DOHH2 (cell line): ENCODE measurements at regions not wholly inside any gene's neighbourhood (a gene's known extent, or its start where the extent isn't known, plus 50 kb on each side); places are given as distances from the start of the nearest gene placed in this dataset.

ENCODE experiments used
- H3F3A ChIP-seq: fragments of 200-600 bp; sonication (generic), shearing (Covaris generic); 2 replicates; pipeline ENCODE4 v1.6.0; 2016; ENCODE audit warnings: antibody characterized with exemption, mild to moderate bottlenecking; ENCODE audit not compliant: control insufficient read depth, insufficient read depth
- H3K27ac ChIP-seq: fragments of 200-600 bp; sonication (generic); 2 replicates; pipeline ENCODE4 v1.5.1; 2014; ENCODE audit warnings: low read depth, mild to moderate bottlenecking, low read length, moderate library complexity
- H3K27me3 ChIP-seq: fragments of 200-600 bp; sonication (generic); 2 replicates; pipeline ENCODE4 v1.6.1; 2014; ENCODE audit warnings: mild to moderate bottlenecking, low read length, mixed read lengths; ENCODE audit not compliant: control insufficient read depth
- H3K36me3 ChIP-seq: fragments of 200-600 bp; sonication (generic); 2 replicates; pipeline ENCODE4 v1.6.1; 2014; ENCODE audit warnings: mild to moderate bottlenecking, low read length, moderate library complexity, mixed read lengths; ENCODE audit not compliant: control insufficient read depth
- H3K4me1 ChIP-seq: fragments of 200-600 bp; sonication (generic); 2 replicates; pipeline ENCODE4 v1.6.1; 2014; ENCODE audit warnings: mild to moderate bottlenecking, low read length, mixed read lengths; ENCODE audit not compliant: control insufficient read depth
- H3K4me2 ChIP-seq: fragments of 200-600 bp; sonication (generic); 2 replicates; pipeline ENCODE4 v1.6.0; 2014; ENCODE audit warnings: mild to moderate bottlenecking, low read length, moderate library complexity
- H3K4me3 ChIP-seq: fragments of 200-600 bp; sonication (generic); 2 replicates; pipeline ENCODE4 v1.5.1; 2014; ENCODE audit warnings: mild to moderate bottlenecking, low read length, mixed read lengths
- H3K79me2 ChIP-seq: fragments of 200-600 bp; sonication (generic); 2 replicates; pipeline ENCODE4 v1.6.1; 2014; ENCODE audit warnings: mild to moderate bottlenecking, low read length, mixed read lengths; ENCODE audit not compliant: control insufficient read depth
- H3K9me2 ChIP-seq: fragments of 200-600 bp; sonication (generic); replicated peaks from 2 replicates; pipeline ENCODE4 v1.6.1; 2014; ENCODE audit warnings: mild to moderate bottlenecking, low read length, mixed read lengths; ENCODE audit not compliant: control insufficient read depth
- H3K9me3 ChIP-seq: fragments of 200-600 bp; sonication (generic); 2 replicates; pipeline ENCODE4 v1.6.1; 2014; ENCODE audit warnings: antibody characterized with exemption, low read length, mixed read lengths; ENCODE audit not compliant: control insufficient read depth, insufficient read depth
- H4K20me1 ChIP-seq: fragments of 200-600 bp; sonication (generic); 2 replicates; pipeline ENCODE4 v1.6.0; 2014; ENCODE audit warnings: low read depth, mild to moderate bottlenecking, antibody characterized with exemption, low read length, moderate library complexity; ENCODE audit not compliant: control insufficient read depth, insufficient read depth
- CTCF ChIP-seq: fragments of 200-600 bp; sonication (generic); IDR thresholded peaks from one replicate; pipeline ENCODE4 v1.5.1; 2014; ENCODE audit warnings: antibody characterized with exemption, mild to moderate bottlenecking, low read depth, low read length; ENCODE audit not compliant: poor library complexity, severe bottlenecking
- EZH2phosphoT487 ChIP-seq: fragments of 200-600 bp; sonication (generic); IDR thresholded peaks from 2 replicates; pipeline ENCODE4 v1.6.1; 2017; ENCODE audit warnings: borderline replicate concordance, mild to moderate bottlenecking, antibody characterized with exemption, low read length, moderate library complexity, mixed read lengths

DNA sequence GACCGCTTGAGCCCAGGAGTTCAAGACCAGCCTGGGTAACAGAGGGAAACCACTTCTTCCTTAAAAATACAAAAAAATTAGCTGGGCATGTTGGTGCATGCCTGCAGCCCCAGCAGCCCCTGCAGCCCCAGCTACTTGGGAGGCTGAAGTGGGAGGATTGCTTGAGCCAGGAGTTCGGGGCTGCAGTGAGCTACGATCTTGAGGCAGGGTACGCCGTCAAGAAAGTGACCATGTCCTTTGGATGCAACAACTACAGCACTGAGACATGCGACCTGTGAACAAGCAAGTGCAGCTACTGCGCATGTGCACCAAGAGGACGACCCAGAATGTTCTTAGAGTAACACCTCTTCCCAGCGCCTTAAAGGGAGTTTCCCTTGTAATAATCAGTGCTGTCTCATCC, 66.6 kb upstream of the ZNF479 start:
- Histone ChIP-seq H3K4me2 (no peak overlapping the region), H3K9me3 (peaks cover 37% of the 10 kb centered on the region), H3F3A (no peaks in the 10 kb centered on the region), H3K27ac (no peak overlapping the region), H3K4me3 (no peak overlapping the region), H3K9me2 (no peaks in the 10 kb centered on the region), H3K36me3 (no peaks in the 10 kb centered on the region), H3K79me2 (no peaks in the 10 kb centered on the region), H3K27me3 (no peaks in the 10 kb centered on the region), H4K20me1 (no peaks in the 10 kb centered on the region), H3K4me1 (no peaks in the 10 kb centered on the region)
- TF ChIP-seq CTCF (no peak), EZH2phosphoT487 (no peak)

GRCh38 chr7:57199252-57199651, 67.0 kb upstream of the ZNF479 start:
- H3K4me2 ChIP-seq, result no peak overlapping the region
- H3K27me3 ChIP-seq, result no peaks in the 10 kb centered on the region
- no peaks in the 10 kb centered on the region for H3K36me3 ChIP-seq
- no peaks in the 10 kb centered on the region for H3F3A ChIP-seq
- H3K27ac ChIP-seq, result no peak overlapping the region
- no peaks in the 10 kb centered on the region for H4K20me1 ChIP-seq
- H3K9me3 ChIP-seq, result peaks cover 41% of the 10 kb centered on the region
- no peak overlapping the region for H3K4me3 ChIP-seq
- no peaks in the 10 kb centered on the region for H3K79me2 ChIP-seq
- no peaks in the 10 kb centered on the region for H3K9me2 ChIP-seq
- H3K4me1 ChIP-seq, result no peaks in the 10 kb centered on the region
- TF ChIP-seq CTCF (no peak), EZH2phosphoT487 (no peak)

GRCh38 chr7:57201021-57201894, 69.0 kb upstream of the ZNF479 start:
- Histone ChIP-seq H3F3A (no peaks in the 10 kb centered on the region), H3K4me2 (no peak overlapping the region), H3K4me3 (no peak overlapping the region), H3K4me1 (no peaks in the 10 kb centered on the region), H3K27ac (no peak overlapping the region), H3K9me3 (peaks cover 52% of the 10 kb centered on the region), H3K36me3 (no peaks in the 10 kb centered on the region), H3K79me2 (no peaks in the 10 kb centered on the region), H3K9me2 (no peaks in the 10 kb centered on the region), H3K27me3 (no peaks in the 10 kb centered on the region), H4K20me1 (no peaks in the 10 kb centered on the region)
- TF ChIP-seq CTCF (no peak), EZH2phosphoT487 (no peak)
